Neural progenitor cell (in vitro differentiated cells): ENCODE measurements at regions not wholly inside any gene's neighbourhood (a gene's known extent, or its start where the extent isn't known, plus 50 kb on each side); places are given as distances from the start of the nearest gene placed in this dataset.

Experiments
- DNase-seq: peaks from one replicate; pipeline ENCODE4 v3.0.0-alpha.2; 2016; ENCODE audit warnings: low spot score
- H2AFZ ChIP-seq: fragments of 200-600 bp; sonication (generic); replicated peaks from 2 replicates; pipeline ENCODE4 v1.6.1; 2016; ENCODE audit warnings: antibody characterized with exemption
- H3F3A ChIP-seq: fragments of 200-600 bp; sonication (generic); 2 replicates; pipeline ENCODE4 v1.6.1; 2016; ENCODE audit warnings: antibody characterized with exemption, low read depth
- H3K27ac ChIP-seq: fragments of 200-600 bp; sonication (generic); 2 replicates; pipeline ENCODE4 v1.5.1; 2016; ENCODE audit warnings: mild to moderate bottlenecking
- H3K27me3 ChIP-seq: fragments of 200-600 bp; sonication (generic); 2 replicates; pipeline ENCODE4 v1.6.1; 2016; ENCODE audit warnings: mild to moderate bottlenecking, moderate library complexity
- H3K36me3 ChIP-seq: fragments of 200-600 bp; sonication (generic); 2 replicates; pipeline ENCODE4 v1.5.1; 2016
- H3K4me1 ChIP-seq: fragments of 200-600 bp; sonication (generic); 2 replicates; pipeline ENCODE4 v1.6.1; 2016; ENCODE audit warnings: mixed run types
- H3K4me2 ChIP-seq: fragments of 200-600 bp; sonication (generic); 2 replicates; pipeline ENCODE4 v1.6.1; 2016
- H3K4me3 ChIP-seq: fragments of 200-600 bp; sonication (generic); 2 replicates; pipeline ENCODE4 v1.5.1; 2016
- H3K79me2 ChIP-seq: fragments of 200-600 bp; sonication (generic); 2 replicates; pipeline ENCODE4 v1.6.1; 2016; ENCODE audit warnings: low read depth
- H3K9ac ChIP-seq: fragments of 200-600 bp; sonication (generic); 2 replicates; pipeline ENCODE4 v1.6.1; 2016
- H3K9me3 ChIP-seq: fragments of 200-600 bp; sonication (generic); 2 replicates; pipeline ENCODE4 v1.5.1; 2016; ENCODE audit warnings: low read depth
- H4K20me1 ChIP-seq: fragments of 200-600 bp; sonication (generic); 2 replicates; pipeline ENCODE4 v1.6.1; 2016; ENCODE audit warnings: low read depth
- H3K27ac Mint-ChIP-seq: 3 replicates; pipeline ENCODE4 v1.8.0; 2021; ENCODE audit warnings: mixed read lengths
- H3K27me3 Mint-ChIP-seq: 2 replicates; pipeline ENCODE4 v1.8.0; 2022; ENCODE audit warnings: low read depth, mild to moderate bottlenecking, inconsistent platforms, moderate library complexity, mixed read lengths; ENCODE audit not compliant: insufficient read depth
- H3K36me3 Mint-ChIP-seq: 3 replicates; pipeline ENCODE4 v1.8.0; 2021; ENCODE audit warnings: mixed read lengths
- H3K4me1 Mint-ChIP-seq: 3 replicates; pipeline ENCODE4 v1.8.0; 2021; ENCODE audit warnings: mixed read lengths
- H3K4me3 Mint-ChIP-seq: 3 replicates; pipeline ENCODE4 v1.8.0; 2021; ENCODE audit warnings: mild to moderate bottlenecking, moderate library complexity, mixed read lengths
- H3K9me3 Mint-ChIP-seq: 3 replicates; pipeline ENCODE4 v1.8.0; 2020; ENCODE audit warnings: mixed read lengths
- EZH2 ChIP-seq: fragments of 200-600 bp; sonication (generic); IDR thresholded peaks from 2 replicates; pipeline ENCODE4 v1.6.1; 2017; ENCODE audit warnings: antibody characterized with exemption, mild to moderate bottlenecking, moderate library complexity
- EZH2phosphoT487 ChIP-seq: fragments of 200-600 bp; sonication (generic); IDR thresholded peaks from 2 replicates; pipeline ENCODE4 v1.6.1; 2017; ENCODE audit warnings: antibody characterized with exemption
- TF ChIP-seq, protein P1 (sequence below): fragments of 200-600 bp; sonication (generic); IDR thresholded peaks from 2 replicates; pipeline ENCODE4 v1.5.1; 2017; ENCODE audit warnings: antibody characterized with exemption, mild to moderate bottlenecking

- Histone ChIP-seq H3K36me3 (no peaks in the 10 kb centered on the region), H3K27ac (no peak overlapping the region), H3K27me3 (no peaks in the 10 kb centered on the region), H3K4me1 (no peaks in the 10 kb centered on the region), H3K4me2 (no peak overlapping the region), H3K9ac (no peak overlapping the region), H3K9me3 (no peaks in the 10 kb centered on the region), H4K20me1 (no peaks in the 10 kb centered on the region), H3K4me3 (no peak overlapping the region), H3F3A (no peaks in the 10 kb centered on the region), H3K79me2 (no peaks in the 10 kb centered on the region), H2AFZ (no peak overlapping the region)
- Mint-ChIP-seq H3K27me3 (peaks cover 2% of the 10 kb centered on the region), H3K36me3 (no peaks in the 10 kb centered on the region), H3K4me1 (no peaks in the 10 kb centered on the region), H3K4me3 (no peak overlapping the region), H3K27ac (no peak overlapping the region), H3K9me3 (no peaks in the 10 kb centered on the region)
- TF ChIP-seq, protein P1, sequence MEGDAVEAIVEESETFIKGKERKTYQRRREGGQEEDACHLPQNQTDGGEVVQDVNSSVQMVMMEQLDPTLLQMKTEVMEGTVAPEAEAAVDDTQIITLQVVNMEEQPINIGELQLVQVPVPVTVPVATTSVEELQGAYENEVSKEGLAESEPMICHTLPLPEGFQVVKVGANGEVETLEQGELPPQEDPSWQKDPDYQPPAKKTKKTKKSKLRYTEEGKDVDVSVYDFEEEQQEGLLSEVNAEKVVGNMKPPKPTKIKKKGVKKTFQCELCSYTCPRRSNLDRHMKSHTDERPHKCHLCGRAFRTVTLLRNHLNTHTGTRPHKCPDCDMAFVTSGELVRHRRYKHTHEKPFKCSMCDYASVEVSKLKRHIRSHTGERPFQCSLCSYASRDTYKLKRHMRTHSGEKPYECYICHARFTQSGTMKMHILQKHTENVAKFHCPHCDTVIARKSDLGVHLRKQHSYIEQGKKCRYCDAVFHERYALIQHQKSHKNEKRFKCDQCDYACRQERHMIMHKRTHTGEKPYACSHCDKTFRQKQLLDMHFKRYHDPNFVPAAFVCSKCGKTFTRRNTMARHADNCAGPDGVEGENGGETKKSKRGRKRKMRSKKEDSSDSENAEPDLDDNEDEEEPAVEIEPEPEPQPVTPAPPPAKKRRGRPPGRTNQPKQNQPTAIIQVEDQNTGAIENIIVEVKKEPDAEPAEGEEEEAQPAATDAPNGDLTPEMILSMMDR: no peak
- no peak for TF ChIP-seq EZH2phosphoT487
- no peak for TF ChIP-seq EZH2
- no peak for DNase-seq
Observed at GRCh38 chr3:117543521-117543920, 833.9 kb downstream of the TUSC7 start.

DNA sequence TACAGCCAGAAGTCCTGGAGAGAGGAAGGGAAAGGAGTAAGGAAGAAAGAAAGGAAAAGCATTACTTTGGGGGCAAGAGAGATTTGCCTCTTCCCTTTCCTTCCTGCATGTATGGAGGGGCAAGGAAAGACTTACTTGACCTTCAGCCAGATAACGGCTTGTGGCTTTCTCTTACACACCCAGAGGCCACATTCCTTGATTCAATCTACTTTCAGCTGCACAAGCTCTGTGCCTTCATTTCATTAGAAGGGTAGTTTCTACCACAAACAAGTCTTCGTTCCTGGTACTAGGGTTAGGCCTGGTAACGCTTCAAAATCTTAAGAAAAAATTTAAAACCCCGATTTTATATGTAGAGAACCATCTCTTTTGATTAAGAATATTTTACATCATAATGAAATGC lies 835.9 kb downstream of the TUSC7 start:
- H3K79me2 ChIP-seq: no peaks in the 10 kb centered on the region
- Mint-ChIP-seq H3K36me3 (no peaks in the 10 kb centered on the region), H3K9me3 (no peaks in the 10 kb centered on the region), H3K4me3 (no peak overlapping the region), H3K4me1 (no peaks in the 10 kb centered on the region), H3K27ac (no peak overlapping the region), H3K27me3 (peaks cover 2% of the 10 kb centered on the region)
- no peaks in the 10 kb centered on the region for H3K4me1 ChIP-seq
- no peaks in the 10 kb centered on the region for H4K20me1 ChIP-seq
- no peak overlapping the region for H3K9ac ChIP-seq
- no peaks in the 10 kb centered on the region for H3K36me3 ChIP-seq
- TF ChIP-seq EZH2 (no peak), EZH2phosphoT487 (no peak)
- TF ChIP-seq, protein P1: no peak
- no peak overlapping the region for H3K4me2 ChIP-seq
- H3K9me3 ChIP-seq: no peaks in the 10 kb centered on the region
- no peak overlapping the region for H2AFZ ChIP-seq
- H3K27me3 ChIP-seq: no peaks in the 10 kb centered on the region
- H3K4me3 ChIP-seq: no peak overlapping the region
- H3F3A ChIP-seq: no peaks in the 10 kb centered on the region
- H3K27ac ChIP-seq: no peak overlapping the region
- no peak for DNase-seq

- no peak overlapping the region for H3K4me3 Mint-ChIP-seq
- H4K20me1 ChIP-seq: no peaks in the 10 kb centered on the region
- H3K9me3 ChIP-seq: no peaks in the 10 kb centered on the region
Observed at GRCh38 chr3:117547956-117548550, 838.5 kb downstream of the TUSC7 start.

More at GRCh38 chr3:117547956-117548550, 838.5 kb downstream of the TUSC7 start:
- Mint-ChIP-seq H3K36me3 (no peaks in the 10 kb centered on the region), H3K27me3 (peaks cover 2% of the 10 kb centered on the region), H3K9me3 (no peaks in the 10 kb centered on the region), H3K27ac (no peak overlapping the region), H3K4me1 (no peaks in the 10 kb centered on the region)
- Histone ChIP-seq H3K79me2 (no peaks in the 10 kb centered on the region), H3K4me2 (no peak overlapping the region), H3K36me3 (no peaks in the 10 kb centered on the region), H3K27me3 (no peaks in the 10 kb centered on the region), H3K4me1 (no peaks in the 10 kb centered on the region), H3K9ac (no peak overlapping the region), H3K27ac (no peak overlapping the region), H2AFZ (no peak overlapping the region), H3F3A (no peaks in the 10 kb centered on the region), H3K4me3 (no peak overlapping the region)
- TF ChIP-seq EZH2phosphoT487 (no peak), EZH2 (no peak)
- TF ChIP-seq, protein P1: no peak
- no peak for DNase-seq
